Gastrocnemius medialis (tissue), 4 donors: ENCODE measurements at regions not wholly inside any gene's neighbourhood (a gene's known extent, or its start where the extent isn't known, plus 50 kb on each side); places are given as distances from the start of the nearest gene placed in this dataset.
A peak's percentile ranks its signal among the peaks of the same experiment; 100 is the strongest.

Source experiments
- ATAC-seq, 2 donors: fragments of 150-250 bp; one replicate each; pipeline ENCODE4 v1.9.1; 2016
- DNase-seq, 2 donors: peaks; one replicate each; pipeline ENCODE4 v3.0.0-alpha.2; 2019
- H3K27ac ChIP-seq, 4 donors: fragments of 200-600 bp; sonication (generic); 1 replicate in 1 of 4; 2 replicates in 3 of 4; pipeline ENCODE4 v1.5.1; 2016 to 2018; ENCODE audit warnings: mild to moderate bottlenecking in 2 of 4, moderate library complexity in 1 of 4
- H3K27me3 ChIP-seq, 3 donors: fragments of 200-600 bp; sonication (generic) in 2 of 3; 1 replicate in 1 of 3; 2 replicates in 2 of 3; pipeline versions ENCODE4 v1.5.1 to v1.6.0; 2016 to 2019; ENCODE audit warnings: mild to moderate bottlenecking in 1 of 3, moderate library complexity in 1 of 3
- H3K36me3 ChIP-seq, 2 donors: fragments of 200-600 bp; sonication (generic) in 1 of 2; one replicate each; pipeline ENCODE4 v1.5.1; 2017 to 2018
- H3K4me1 ChIP-seq, 2 donors: fragments of 200-600 bp; sonication (generic) in 1 of 2; one replicate each; pipeline ENCODE4 v1.5.1; 2016 to 2017; ENCODE audit warnings: mild to moderate bottlenecking in 2 of 2
- H3K4me3 ChIP-seq, 4 donors: fragments of 200-600 bp; sonication (generic) in 3 of 4; 1 replicate in 1 of 4; 2 replicates in 3 of 4; pipeline ENCODE4 v1.5.1; 2016 to 2019; ENCODE audit warnings: mild to moderate bottlenecking in 2 of 4
- H3K9me3 ChIP-seq, 3 donors: fragments of 200-600 bp; sonication (generic) in 2 of 3; 1 replicate in 1 of 3; 2 replicates in 2 of 3; pipeline ENCODE4 v1.5.1; 2016 to 2019
- POLR2A ChIP-seq, 2 donors: fragments of 450-650 bp; IDR thresholded peaks; one replicate each; pipeline ENCODE4 v1.6.1; 2017; ENCODE audit warnings: antibody characterized with exemption in 2 of 2, mild to moderate bottlenecking in 2 of 2, moderate library complexity in 2 of 2
- in situ Hi-C, 4 donors: fragments of 200-750 bp; cut with MboI; loops; one replicate each; pipeline versions ENCODE4 v1.15.0 to v1.8.0; 2017; ENCODE audit warnings: low sequenced_read_pairs in 4 of 4
- intact Hi-C: fragments of 100-400 bp; cut with DNase I; formaldehyde crosslinking; loops from one replicate; pipeline ENCODE4 v1.15.1; 2023; ENCODE audit warnings: low total_unique reads
- TF ChIP-seq, protein P1 (sequence below), 5 experiments: fragments of 450-650 bp in 3 of 5; fragments of 200-600 bp in 2 of 5; sonication (generic) in 2 of 5; IDR thresholded peaks in 4 of 5; conservative IDR thresholded peaks in 1 of 5; 1 replicate in 4 of 5; 2 replicates in 1 of 5; pipeline ENCODE4 v1.5.1; 2016 to 2019; ENCODE audit warnings: antibody characterized with exemption in 5 of 5, mild to moderate bottlenecking in 3 of 5, moderate library complexity in 3 of 5

GRCh38 chr2:64874593-64874992 lies 114.6 kb upstream of the SLC1A4 start:
- in situ Hi-C loops = loop anchor here in 3 of 4 donors (10.0 to 25.0 kb wide), 4 partner anchors 262 to 537 kb away; partner anchors contain the start of gene AFTPH (in 1 of the 3)
- ATAC-seq (no peak), DNase-seq (no peak)
- H3K36me3 ChIP-seq = no peaks in the 10 kb centered on the region
- peaks cover 0 to 7% of the 10 kb centered on the region in 2 donors for H3K4me1 ChIP-seq
- intact Hi-C loops = no loop called here
- no peaks in the 10 kb centered on the region for H3K9me3 ChIP-seq
- TF ChIP-seq, protein P1, sequence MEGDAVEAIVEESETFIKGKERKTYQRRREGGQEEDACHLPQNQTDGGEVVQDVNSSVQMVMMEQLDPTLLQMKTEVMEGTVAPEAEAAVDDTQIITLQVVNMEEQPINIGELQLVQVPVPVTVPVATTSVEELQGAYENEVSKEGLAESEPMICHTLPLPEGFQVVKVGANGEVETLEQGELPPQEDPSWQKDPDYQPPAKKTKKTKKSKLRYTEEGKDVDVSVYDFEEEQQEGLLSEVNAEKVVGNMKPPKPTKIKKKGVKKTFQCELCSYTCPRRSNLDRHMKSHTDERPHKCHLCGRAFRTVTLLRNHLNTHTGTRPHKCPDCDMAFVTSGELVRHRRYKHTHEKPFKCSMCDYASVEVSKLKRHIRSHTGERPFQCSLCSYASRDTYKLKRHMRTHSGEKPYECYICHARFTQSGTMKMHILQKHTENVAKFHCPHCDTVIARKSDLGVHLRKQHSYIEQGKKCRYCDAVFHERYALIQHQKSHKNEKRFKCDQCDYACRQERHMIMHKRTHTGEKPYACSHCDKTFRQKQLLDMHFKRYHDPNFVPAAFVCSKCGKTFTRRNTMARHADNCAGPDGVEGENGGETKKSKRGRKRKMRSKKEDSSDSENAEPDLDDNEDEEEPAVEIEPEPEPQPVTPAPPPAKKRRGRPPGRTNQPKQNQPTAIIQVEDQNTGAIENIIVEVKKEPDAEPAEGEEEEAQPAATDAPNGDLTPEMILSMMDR (IDR thresholded peaks at IDR 0.05 in 4 of 5, conservative IDR thresholded peaks at IDR 0.05 in 1 of 5) = no peak
- TF ChIP-seq POLR2A (IDR thresholded peaks at IDR 0.05) = no peak
- H3K27ac ChIP-seq = no peak overlapping the region
- H3K27me3 ChIP-seq = no peaks in the 10 kb centered on the region
- H3K4me3 ChIP-seq = no peak overlapping the region

DNA sequence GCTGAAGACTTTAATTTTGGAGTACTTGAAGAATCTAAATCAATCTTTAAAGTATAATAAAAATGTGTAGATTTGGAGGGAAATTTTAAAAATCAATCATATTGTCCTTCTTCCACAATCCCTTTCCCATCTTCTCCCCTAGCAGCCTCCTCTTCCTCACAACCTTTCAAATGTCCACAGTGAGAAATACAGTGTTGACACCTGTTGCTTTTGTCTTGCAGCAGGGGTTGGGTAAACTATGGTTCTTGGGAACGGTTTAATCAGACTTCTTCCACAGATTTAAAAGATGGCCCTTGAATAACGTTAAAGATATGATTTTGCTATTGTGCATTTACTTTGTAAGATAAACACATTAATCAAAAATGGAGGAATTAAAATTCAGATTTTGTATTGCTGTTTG lies 113.8 kb upstream of the SLC1A4 start:
- H3K4me1 ChIP-seq = peaks cover 0 to 7% of the 10 kb centered on the region in 2 donors
- intact Hi-C loops (no loop called here), in situ Hi-C loops (loop anchor here in 3 of 4 donors (10.0 to 25.0 kb wide), 2 partner anchors 351 to 538 kb away; partner anchors contain the start of gene AFTPH (in 1 of the 3))
- H3K9me3 ChIP-seq = no peaks in the 10 kb centered on the region
- TF ChIP-seq, protein P1 (IDR thresholded peaks at IDR 0.05 in 4 of 5, conservative IDR thresholded peaks at IDR 0.05 in 1 of 5) = no peak
- TF ChIP-seq POLR2A (IDR thresholded peaks at IDR 0.05) = no peak
- H3K27ac ChIP-seq = no peak overlapping the region
- ATAC-seq (no peak), DNase-seq (no peak)
- H3K36me3 ChIP-seq = no peaks in the 10 kb centered on the region
- H3K27me3 ChIP-seq = no peaks in the 10 kb centered on the region
- no peak overlapping the region for H3K4me3 ChIP-seq

GRCh38 chr2:64876137-64876647 lies 113.0 kb upstream of the SLC1A4 start:
- Histone ChIP-seq H3K36me3 (no peaks in the 10 kb centered on the region), H3K27me3 (no peaks in the 10 kb centered on the region), H3K4me3 (no peak overlapping the region), H3K27ac (no peak overlapping the region), H3K4me1 (peaks cover 0 to 7% of the 10 kb centered on the region in 2 donors), H3K9me3 (no peaks in the 10 kb centered on the region)
- DNase-seq (no peak), ATAC-seq (peak; percentile 30 to 44)
- in situ Hi-C loops (loop anchor here in 3 of 4 donors (10.0 to 25.0 kb wide), 2 partner anchors 351 to 539 kb away; partner anchors contain the start of gene AFTPH (in 1 of the 3)), intact Hi-C loops (no loop called here)
- TF ChIP-seq POLR2A (IDR thresholded peaks at IDR 0.05) = no peak
- TF ChIP-seq, protein P1 (IDR thresholded peaks at IDR 0.05 in 4 of 5, conservative IDR thresholded peaks at IDR 0.05 in 1 of 5) = no peak

DNA sequence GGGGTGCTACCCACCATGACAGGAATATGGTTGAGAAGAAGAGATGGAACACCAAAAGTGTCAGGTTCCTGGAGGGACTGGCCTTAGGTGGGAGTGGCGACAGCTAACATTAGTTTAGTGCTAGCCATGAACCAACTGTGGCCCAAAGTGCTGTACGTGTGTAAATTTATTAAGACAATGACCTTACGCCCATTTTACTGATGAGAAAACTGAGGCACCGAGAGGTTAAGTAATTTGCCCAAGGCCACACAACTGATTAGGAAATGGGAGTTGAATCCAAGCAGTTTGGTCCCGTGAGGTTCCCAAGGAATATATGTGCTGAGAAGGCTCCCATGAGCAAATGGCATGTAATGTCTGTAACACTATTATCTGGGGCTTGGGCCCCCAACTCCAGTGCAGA lies 109.5 kb upstream of the SLC1A4 start:
- Histone ChIP-seq H3K27me3 (no peaks in the 10 kb centered on the region), H3K4me1 (no peaks in the 10 kb centered on the region), H3K9me3 (no peaks in the 10 kb centered on the region), H3K36me3 (no peaks in the 10 kb centered on the region), H3K4me3 (no peak overlapping the region), H3K27ac (no peak overlapping the region)
- intact Hi-C loops = no loop called here
- TF ChIP-seq POLR2A (IDR thresholded peaks at IDR 0.05) = no peak
- TF ChIP-seq, protein P1 (IDR thresholded peaks at IDR 0.05 in 4 of 5, conservative IDR thresholded peaks at IDR 0.05 in 1 of 5) = no peak
- no peak for ATAC-seq
- in situ Hi-C loops = loop anchor here in 3 of 4 donors (10.0 to 25.0 kb wide), 2 partner anchors 355 to 542 kb away; partner anchors contain the start of gene AFTPH (in 1 of the 3)
- no peak for DNase-seq
